HL-60 (cell line): ENCODE measurements at regions not wholly inside any gene's neighbourhood (a gene's known extent, or its start where the extent isn't known, plus 50 kb on each side); places are given as distances from the start of the nearest gene placed in this dataset.

ENCODE experiments used
- CTCF ChIP-seq: IDR thresholded peaks from one replicate; pipeline ENCODE4 v1.5.1; 2011; ENCODE audit warnings: low read length, control low read depth, inconsistent platforms; ENCODE audit not compliant: insufficient read depth
- POLR2AphosphoS5 ChIP-seq: IDR thresholded peaks from 2 replicates; pipeline ENCODE4 v1.6.1; 2012; ENCODE audit warnings: low read depth
- SPI1 ChIP-seq: IDR thresholded peaks from 2 replicates; pipeline ENCODE4 v1.6.1; 2012; ENCODE audit warnings: low read depth, mild to moderate bottlenecking, borderline replicate concordance

DNA sequence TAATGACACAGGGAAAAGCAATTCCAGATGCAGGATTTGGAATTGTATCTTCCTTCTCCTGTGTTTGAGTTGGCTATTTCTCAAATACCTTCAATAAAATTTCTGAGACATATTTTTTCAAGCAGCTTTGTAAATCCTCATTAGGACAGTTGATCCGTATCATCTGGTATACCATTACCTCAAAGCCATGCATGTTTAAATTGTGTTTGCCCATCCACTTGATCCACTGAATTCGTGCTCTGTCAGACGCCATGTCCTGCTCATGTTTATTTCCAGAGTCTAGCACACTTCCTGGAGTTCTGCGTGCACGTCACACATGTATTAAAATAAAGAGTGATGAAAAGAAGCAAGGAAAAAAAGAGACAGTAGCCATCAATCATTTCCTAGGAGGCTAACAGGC lies 141.8 kb upstream of the CDC14C start:
- TF ChIP-seq CTCF (no peak), POLR2AphosphoS5 (no peak), SPI1 (no peak)
